A549 (cell line): ENCODE measurements at regions not wholly inside any gene's neighbourhood (a gene's known extent, or its start where the extent isn't known, plus 50 kb on each side); places are given as distances from the start of the nearest gene placed in this dataset.

Experiments
- CBX2 ChIP-seq: fragments of 200-600 bp; sonication (generic); IDR thresholded peaks from 2 replicates; pipeline ENCODE4 v1.6.1; 2016; ENCODE audit warnings: low read depth, mild to moderate bottlenecking, borderline replicate concordance
- CEBPB ChIP-seq, 2 experiments: fragments of >200 bp in 1 of 2; sonication (Bioruptor Twin) in 1 of 2; formaldehyde crosslinking in 1 of 2; IDR thresholded peaks; 2 replicates each; pipeline ENCODE4 v1.6.1; 2012 to 2016
- CTCF ChIP-seq: fragments of >200 bp; sonication (Bioruptor Twin); formaldehyde crosslinking; IDR thresholded peaks from 3 replicates; pipeline ENCODE4 v1.5.1; 2016
- MAZ ChIP-seq: fragments of 150-350 bp; IDR thresholded peaks from 2 replicates; pipeline ENCODE4 v1.6.1; 2014; ENCODE audit warnings: antibody characterized with exemption, low read depth, low read length, borderline replicate concordance
- POLR2A ChIP-seq: IDR thresholded peaks from 2 replicates; pipeline ENCODE4 v1.6.1; 2012; ENCODE audit warnings: mild to moderate bottlenecking, low read length
- POLR2AphosphoS2 ChIP-seq: conservative IDR thresholded peaks from 2 replicates; pipeline ENCODE4 v1.6.1; 2012; ENCODE audit warnings: low read length, improper control_type of control experiment, inconsistent platforms
- RAD21 ChIP-seq, 2 experiments: fragments of >200 bp in 1 of 2; sonication (Bioruptor Twin) in 1 of 2; formaldehyde crosslinking in 1 of 2; IDR thresholded peaks in 1 of 2; conservative IDR thresholded peaks in 1 of 2; 2 replicates in 1 of 2; 3 replicates in 1 of 2; pipeline ENCODE4 v1.6.1; 2012 to 2018; ENCODE audit warnings: inconsistent platforms in 1 of 2
- RCOR1 ChIP-seq: fragments of 150-350 bp; IDR thresholded peaks from 2 replicates; pipeline ENCODE4 v1.6.1; 2014; ENCODE audit warnings: antibody characterized with exemption, low read length, low read depth
- RFX5 ChIP-seq: fragments of 450-650 bp; IDR thresholded peaks from 2 replicates; pipeline ENCODE4 v1.7.1; 2014; ENCODE audit warnings: antibody characterized with exemption, mild to moderate bottlenecking, moderate library complexity
- ZFP36 ChIP-seq: fragments of 450-650 bp; IDR thresholded peaks from 2 replicates; pipeline ENCODE4 v1.6.1; 2014; ENCODE audit warnings: borderline replicate concordance; ENCODE audit not compliant: partially characterized antibody
- ZNF302 ChIP-seq: fragments of 250-450 bp; sonication (Bioruptor Pico); IDR thresholded peaks from 2 replicates; pipeline ENCODE4 v1.9.0; 2021; ENCODE audit warnings: inconsistent platforms, mild to moderate bottlenecking, moderate library complexity

GRCh38 chr5:111584651-111585050, 72.3 kb upstream of the STARD4 start:
- TF ChIP-seq CEBPB (IDR thresholded peaks at IDR 0.05): no peak
- TF ChIP-seq CBX2: no peak
- no peak for TF ChIP-seq RFX5
- no peak for TF ChIP-seq RAD21 (conservative IDR thresholded peaks at IDR 0.05 in 1 of 2, IDR thresholded peaks at IDR 0.05 in 1 of 2)
- TF ChIP-seq CTCF: no peak
- TF ChIP-seq POLR2AphosphoS2: no peak
- no peak for TF ChIP-seq POLR2A
- TF ChIP-seq ZFP36: no peak
- no peak for TF ChIP-seq RCOR1
- TF ChIP-seq ZNF302 (CRISPR knock-in tag): no peak
- TF ChIP-seq MAZ: no peak
